Body of pancreas (tissue), 4 donors: ENCODE measurements at regions not wholly inside any gene's neighbourhood (a gene's known extent, or its start where the extent isn't known, plus 50 kb on each side); places are given as distances from the start of the nearest gene placed in this dataset.

Experiments
- ATAC-seq: fragments of 150-250 bp; one replicate; pipeline ENCODE4 v1.9.1; 2016
- DNase-seq, 4 donors: peaks; one replicate each; pipeline ENCODE4 v3.0.0-alpha.2; 2019
- H3K27ac ChIP-seq, 4 donors: fragments of 200-600 bp; sonication (generic); 1 replicate in 3 of 4; 2 replicates in 1 of 4; pipeline versions ENCODE4 v1.5.1 to v1.6.1; 2016 to 2019; ENCODE audit warnings: mild to moderate bottlenecking in 1 of 4, mixed read lengths in 1 of 4, moderate library complexity in 1 of 4
- H3K27me3 ChIP-seq, 2 donors: fragments of 200-600 bp; sonication (generic); one replicate each; pipeline ENCODE4 v1.6.0; 2016; ENCODE audit warnings: mild to moderate bottlenecking in 1 of 2
- H3K36me3 ChIP-seq, 2 donors: fragments of 200-600 bp; sonication (generic); replicated peaks in 1 of 2; 2 replicates each; pipeline ENCODE4 v1.5.1; 2016; ENCODE audit warnings: low read depth in 2 of 2; ENCODE audit not compliant: insufficient read depth in 1 of 2
- H3K4me1 ChIP-seq: fragments of 200-600 bp; sonication (generic); one replicate; pipeline ENCODE4 v1.6.0; 2016
- H3K4me3 ChIP-seq, 2 donors: fragments of 200-600 bp; sonication (generic); 1 replicate in 1 of 2; 2 replicates in 1 of 2; pipeline ENCODE4 v1.5.1; 2016 to 2019
- H3K9me3 ChIP-seq, 3 donors: fragments of 200-600 bp; sonication (generic); 1 replicate in 2 of 3; 2 replicates in 1 of 3; pipeline ENCODE4 v1.5.1; 2016
- POLR2A ChIP-seq, 3 donors: fragments of 450-650 bp; IDR thresholded peaks; one replicate each; pipeline ENCODE4 v1.6.1; 2016; ENCODE audit warnings: antibody characterized with exemption in 3 of 3, mild to moderate bottlenecking in 2 of 3
- WGBS, 2 donors: methylation state at CpG; one replicate each; pipeline ENCODE4 v1.1.5; 2017; 5-methylcytosine and 5-hydroxymethylcytosine counted together
- intact Hi-C: fragments of 100-400 bp; cut with DNase I; formaldehyde crosslinking; loops from one replicate; pipeline ENCODE4 v1.15.1; 2023
- TF ChIP-seq, protein P1 (sequence below), 7 experiments: fragments of 450-650 bp in 4 of 7; fragments of 200-600 bp in 3 of 7; sonication (generic) in 3 of 7; IDR thresholded peaks; one replicate each; pipeline ENCODE4 v1.5.1; 2016 to 2019; ENCODE audit warnings: antibody characterized with exemption in 7 of 7

- no peak for TF ChIP-seq POLR2A (IDR thresholded peaks at IDR 0.05)
- TF ChIP-seq, protein P1, sequence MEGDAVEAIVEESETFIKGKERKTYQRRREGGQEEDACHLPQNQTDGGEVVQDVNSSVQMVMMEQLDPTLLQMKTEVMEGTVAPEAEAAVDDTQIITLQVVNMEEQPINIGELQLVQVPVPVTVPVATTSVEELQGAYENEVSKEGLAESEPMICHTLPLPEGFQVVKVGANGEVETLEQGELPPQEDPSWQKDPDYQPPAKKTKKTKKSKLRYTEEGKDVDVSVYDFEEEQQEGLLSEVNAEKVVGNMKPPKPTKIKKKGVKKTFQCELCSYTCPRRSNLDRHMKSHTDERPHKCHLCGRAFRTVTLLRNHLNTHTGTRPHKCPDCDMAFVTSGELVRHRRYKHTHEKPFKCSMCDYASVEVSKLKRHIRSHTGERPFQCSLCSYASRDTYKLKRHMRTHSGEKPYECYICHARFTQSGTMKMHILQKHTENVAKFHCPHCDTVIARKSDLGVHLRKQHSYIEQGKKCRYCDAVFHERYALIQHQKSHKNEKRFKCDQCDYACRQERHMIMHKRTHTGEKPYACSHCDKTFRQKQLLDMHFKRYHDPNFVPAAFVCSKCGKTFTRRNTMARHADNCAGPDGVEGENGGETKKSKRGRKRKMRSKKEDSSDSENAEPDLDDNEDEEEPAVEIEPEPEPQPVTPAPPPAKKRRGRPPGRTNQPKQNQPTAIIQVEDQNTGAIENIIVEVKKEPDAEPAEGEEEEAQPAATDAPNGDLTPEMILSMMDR (IDR thresholded peaks at IDR 0.05), result no peak
- DNase-seq, result no peak
- no peaks in the 10 kb centered on the region for H3K36me3 ChIP-seq
- no peaks in the 10 kb centered on the region for H3K4me1 ChIP-seq
- ATAC-seq, result no peak
- no peak overlapping the region for H3K4me3 ChIP-seq
- no peaks in the 10 kb centered on the region for H3K27me3 ChIP-seq
- 2 to 17% methylated on average over 1 of the region's 1 CpG for WGBS, 2 donors
- intact Hi-C loops, result no loop called here
- H3K27ac ChIP-seq, result no peak overlapping the region
- H3K9me3 ChIP-seq, result no peaks in the 10 kb centered on the region
Measured at GRCh38 chr10:56269181-56269580, 91.9 kb downstream of the ZWINT start.

DNA sequence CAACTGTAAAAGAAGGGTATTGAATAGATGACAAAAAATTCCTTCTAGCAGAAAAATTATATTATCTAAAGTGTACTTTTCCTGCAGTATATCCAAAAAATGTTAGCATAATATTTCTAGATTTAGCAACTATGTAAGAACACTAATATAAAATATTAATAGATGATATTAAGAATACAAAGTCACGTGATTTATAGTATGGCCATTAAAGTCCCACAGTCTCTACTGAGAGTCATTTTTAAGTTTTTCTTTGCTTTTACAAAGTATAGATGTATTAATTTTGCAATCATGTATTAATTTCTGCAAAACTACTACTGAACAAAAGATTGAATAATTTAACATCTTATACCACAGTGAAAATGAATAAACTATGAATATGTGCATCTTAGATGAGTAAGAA is 94.9 kb downstream of the ZWINT start:
- no peak overlapping the region for H3K27ac ChIP-seq
- H3K4me3 ChIP-seq, result no peak overlapping the region
- no peaks in the 10 kb centered on the region for H3K4me1 ChIP-seq
- 74 to 75% methylated on average over 1 of the region's 1 CpG for WGBS, 2 donors
- H3K36me3 ChIP-seq, result no peaks in the 10 kb centered on the region
- H3K27me3 ChIP-seq, result no peaks in the 10 kb centered on the region
- TF ChIP-seq, protein P1 (IDR thresholded peaks at IDR 0.05), result no peak
- no peak for TF ChIP-seq POLR2A (IDR thresholded peaks at IDR 0.05)
- intact Hi-C loops, result no loop called here
- DNase-seq, result no peak
- H3K9me3 ChIP-seq, result no peaks in the 10 kb centered on the region
- no peak for ATAC-seq

DNA sequence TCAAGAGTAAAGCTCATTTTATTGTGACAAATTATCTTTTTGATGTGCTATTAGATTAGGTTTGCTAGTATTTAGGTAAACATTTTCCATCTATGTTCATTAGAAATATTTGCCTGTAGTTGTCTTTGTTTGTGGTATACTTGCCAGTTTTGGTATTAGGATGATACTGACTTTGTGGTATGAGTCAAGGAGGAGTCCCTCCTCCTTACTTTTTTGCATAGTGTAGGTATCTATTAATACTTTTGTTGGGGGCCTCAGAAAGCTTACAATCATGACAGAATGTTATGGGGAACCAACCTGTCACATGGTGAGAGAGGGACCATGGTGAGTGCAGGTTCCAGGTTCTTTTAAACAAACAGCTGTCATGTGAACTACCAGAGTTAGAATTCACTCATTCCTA is 102.1 kb downstream of the ZWINT start:
- Histone ChIP-seq H3K9me3 (no peaks in the 10 kb centered on the region), H3K4me1 (no peaks in the 10 kb centered on the region), H3K36me3 (no peaks in the 10 kb centered on the region), H3K27ac (no peak overlapping the region), H3K27me3 (no peaks in the 10 kb centered on the region), H3K4me3 (no peak overlapping the region)
- intact Hi-C loops, result no loop called here
- TF ChIP-seq, protein P1 (IDR thresholded peaks at IDR 0.05), result no peak
- no peak for TF ChIP-seq POLR2A (IDR thresholded peaks at IDR 0.05)
- DNase-seq (no peak), ATAC-seq (no peak)

DNA sequence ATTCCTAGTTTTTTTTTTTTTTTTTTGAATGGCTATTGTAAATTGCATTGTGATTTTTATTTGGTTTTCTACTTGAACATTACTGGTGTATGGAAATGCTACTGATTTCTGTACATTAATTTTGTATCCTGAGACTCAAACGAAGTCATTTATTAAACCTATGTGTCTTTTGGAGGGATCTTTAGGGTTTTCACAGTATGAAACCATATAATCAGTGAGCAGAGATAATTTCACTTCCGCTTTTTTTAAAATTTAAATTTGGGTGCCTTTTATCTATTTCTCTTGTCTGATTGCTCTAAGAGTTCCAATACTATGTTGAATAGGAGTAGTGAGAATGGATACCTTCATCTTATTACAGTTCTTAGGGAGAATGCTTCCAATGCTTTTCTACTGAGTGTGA is 102.7 kb downstream of the ZWINT start:
- H3K36me3 ChIP-seq, result no peaks in the 10 kb centered on the region
- intact Hi-C loops, result no loop called here

GRCh38 chr10:56255298-56255697 is 105.8 kb downstream of the ZWINT start:
- intact Hi-C loops, result no loop called here
- no peak overlapping the region for H3K27ac ChIP-seq
- H3K36me3 ChIP-seq, result no peaks in the 10 kb centered on the region
- no peaks in the 10 kb centered on the region for H3K4me1 ChIP-seq
- TF ChIP-seq, protein P1 (IDR thresholded peaks at IDR 0.05), result no peak
- TF ChIP-seq POLR2A (IDR thresholded peaks at IDR 0.05), result no peak
- WGBS, 2 donors, result 68 to 75% methylated on average over 4 to 8 of the region's 8 CpGs
- ATAC-seq (no peak), DNase-seq (no peak)
- H3K9me3 ChIP-seq, result no peaks in the 10 kb centered on the region
- H3K4me3 ChIP-seq, result no peak overlapping the region
- no peaks in the 10 kb centered on the region for H3K27me3 ChIP-seq

More for the DNA sequence above, 102.7 kb downstream of the ZWINT start:
- ATAC-seq (no peak), DNase-seq (no peak)
- H3K9me3 ChIP-seq, result no peaks in the 10 kb centered on the region
- H3K4me1 ChIP-seq, result no peaks in the 10 kb centered on the region
- H3K27ac ChIP-seq, result no peak overlapping the region
- H3K4me3 ChIP-seq, result no peak overlapping the region
- TF ChIP-seq, protein P1 (IDR thresholded peaks at IDR 0.05), result no peak
- TF ChIP-seq POLR2A (IDR thresholded peaks at IDR 0.05), result no peak
- WGBS, 2 donors, result 39 to 44% methylated on average over 2 of the region's 2 CpGs
- H3K27me3 ChIP-seq, result no peaks in the 10 kb centered on the region
